ENCODE measurements at regions not wholly inside any gene's neighbourhood (a gene's known extent, or its start where the extent isn't known, plus 50 kb on each side); places are given as distances from the start of the nearest gene placed in this dataset.

- Histone ChIP-seq H3K27ac (no peak overlapping the region), H3K4me3 (no peak overlapping the region), H3K27me3 (no peaks in the 10 kb centered on the region), H3K9me3 (no peaks in the 10 kb centered on the region), H3K36me3 (no peaks in the 10 kb centered on the region), H3K4me1 (no peaks in the 10 kb centered on the region)
- TF ChIP-seq POLR2A (IDR thresholded peaks at IDR 0.05): no peak
- no peak for TF ChIP-seq CTCF (IDR thresholded peaks at IDR 0.05 in 4 of 5, conservative IDR thresholded peaks at IDR 0.05 in 1 of 5)
- ATAC-seq: no peak
- in situ Hi-C loops (cut with MboI; ENCODE audit: low sequenced_read_pairs in 4 of 4): no loop called here
- DNase-seq: no peak
- intact Hi-C loops (cut with DNase I; ENCODE audit: low total_unique reads): no loop called here
Measured at GRCh38 chr3:154992655-154993054, 87.5 kb upstream of the MME start.

- no peak overlapping the region for H3K4me3 ChIP-seq
- in situ Hi-C loops (cut with MboI; ENCODE audit: low sequenced_read_pairs in 4 of 4): no loop called here
- H3K36me3 ChIP-seq: no peaks in the 10 kb centered on the region
- ATAC-seq (no peak), DNase-seq (no peak)
- intact Hi-C loops (cut with DNase I; ENCODE audit: low total_unique reads): no loop called here
- H3K9me3 ChIP-seq: no peaks in the 10 kb centered on the region
- no peak overlapping the region for H3K27ac ChIP-seq
- H3K27me3 ChIP-seq: no peaks in the 10 kb centered on the region
- TF ChIP-seq POLR2A (IDR thresholded peaks at IDR 0.05) (no peak), CTCF (IDR thresholded peaks at IDR 0.05 in 4 of 5, conservative IDR thresholded peaks at IDR 0.05 in 1 of 5) (no peak)
- H3K4me1 ChIP-seq: no peaks in the 10 kb centered on the region
Measured at GRCh38 chr3:154990543-154990942, 89.6 kb upstream of the MME start.

GRCh38 chr3:154987846-154988245 lies 92.3 kb upstream of the MME start:
- no peak overlapping the region for H3K27ac ChIP-seq
- ATAC-seq (no peak), DNase-seq (no peak)
- H3K36me3 ChIP-seq: no peaks in the 10 kb centered on the region
- intact Hi-C loops (cut with DNase I; ENCODE audit: low total_unique reads) (no loop called here), in situ Hi-C loops (cut with MboI; ENCODE audit: low sequenced_read_pairs in 4 of 4) (no loop called here)
- H3K27me3 ChIP-seq: no peaks in the 10 kb centered on the region
- H3K4me1 ChIP-seq: no peaks in the 10 kb centered on the region
- no peak overlapping the region for H3K4me3 ChIP-seq
- H3K9me3 ChIP-seq: no peaks in the 10 kb centered on the region
- TF ChIP-seq CTCF (IDR thresholded peaks at IDR 0.05 in 4 of 5, conservative IDR thresholded peaks at IDR 0.05 in 1 of 5) (no peak), POLR2A (IDR thresholded peaks at IDR 0.05) (no peak)

GRCh38 chr3:154981664-154982063 lies 98.5 kb upstream of the MME start:
- DNase-seq (no peak), ATAC-seq (no peak)
- no peaks in the 10 kb centered on the region for H3K36me3 ChIP-seq
- intact Hi-C loops (cut with DNase I; ENCODE audit: low total_unique reads) (no loop called here), in situ Hi-C loops (cut with MboI; ENCODE audit: low sequenced_read_pairs in 4 of 4) (no loop called here)
- no peak for TF ChIP-seq POLR2A (IDR thresholded peaks at IDR 0.05)
- TF ChIP-seq CTCF (IDR thresholded peaks at IDR 0.05 in 4 of 5, conservative IDR thresholded peaks at IDR 0.05 in 1 of 5): no peak
- no peaks in the 10 kb centered on the region for H3K4me1 ChIP-seq
- no peaks in the 10 kb centered on the region for H3K27me3 ChIP-seq
- no peaks in the 10 kb centered on the region for H3K9me3 ChIP-seq
- no peak overlapping the region for H3K4me3 ChIP-seq
- no peak overlapping the region for H3K27ac ChIP-seq

- intact Hi-C loops (cut with DNase I; ENCODE audit: low total_unique reads): no loop called here
- H3K27ac ChIP-seq: no peak overlapping the region
- H3K9me3 ChIP-seq: no peaks in the 10 kb centered on the region
- in situ Hi-C loops (cut with MboI; ENCODE audit: low sequenced_read_pairs in 4 of 4): no loop called here
- no peaks in the 10 kb centered on the region for H3K36me3 ChIP-seq
- H3K27me3 ChIP-seq: no peaks in the 10 kb centered on the region
- TF ChIP-seq CTCF (IDR thresholded peaks at IDR 0.05 in 4 of 5, conservative IDR thresholded peaks at IDR 0.05 in 1 of 5) (no peak), POLR2A (IDR thresholded peaks at IDR 0.05) (no peak)
- ATAC-seq (no peak), DNase-seq (no peak)
- no peak overlapping the region for H3K4me3 ChIP-seq
- no peaks in the 10 kb centered on the region for H3K4me1 ChIP-seq
Measured at GRCh38 chr3:154981201-154981600, 98.9 kb upstream of the MME start.
